A549 (cell line): ENCODE measurements at regions not wholly inside any gene's neighbourhood (a gene's known extent, or its start where the extent isn't known, plus 50 kb on each side); places are given as distances from the start of the nearest gene placed in this dataset.

Source experiments
- EP300 ChIP-seq, 2 experiments: fragments of >200 bp; sonication (Bioruptor Twin); formaldehyde crosslinking; IDR thresholded peaks; 2 replicates in 1 of 2; 3 replicates in 1 of 2; pipeline ENCODE4 v1.6.1; 2016 to 2017
- SREBF2 ChIP-seq: fragments of 450-650 bp; IDR thresholded peaks from 2 replicates; pipeline ENCODE4 v1.6.1; 2014; ENCODE audit warnings: mild to moderate bottlenecking, moderate library complexity

- no peak for TF ChIP-seq SREBF2
- TF ChIP-seq EP300 (IDR thresholded peaks at IDR 0.05), result no peak
Observed at GRCh38 chr1:199710974-199711373, 316.5 kb upstream of the NR5A2 start.
